ENCODE measurements at regions not wholly inside any gene's neighbourhood (a gene's known extent, or its start where the extent isn't known, plus 50 kb on each side); places are given as distances from the start of the nearest gene placed in this dataset.

DNA sequence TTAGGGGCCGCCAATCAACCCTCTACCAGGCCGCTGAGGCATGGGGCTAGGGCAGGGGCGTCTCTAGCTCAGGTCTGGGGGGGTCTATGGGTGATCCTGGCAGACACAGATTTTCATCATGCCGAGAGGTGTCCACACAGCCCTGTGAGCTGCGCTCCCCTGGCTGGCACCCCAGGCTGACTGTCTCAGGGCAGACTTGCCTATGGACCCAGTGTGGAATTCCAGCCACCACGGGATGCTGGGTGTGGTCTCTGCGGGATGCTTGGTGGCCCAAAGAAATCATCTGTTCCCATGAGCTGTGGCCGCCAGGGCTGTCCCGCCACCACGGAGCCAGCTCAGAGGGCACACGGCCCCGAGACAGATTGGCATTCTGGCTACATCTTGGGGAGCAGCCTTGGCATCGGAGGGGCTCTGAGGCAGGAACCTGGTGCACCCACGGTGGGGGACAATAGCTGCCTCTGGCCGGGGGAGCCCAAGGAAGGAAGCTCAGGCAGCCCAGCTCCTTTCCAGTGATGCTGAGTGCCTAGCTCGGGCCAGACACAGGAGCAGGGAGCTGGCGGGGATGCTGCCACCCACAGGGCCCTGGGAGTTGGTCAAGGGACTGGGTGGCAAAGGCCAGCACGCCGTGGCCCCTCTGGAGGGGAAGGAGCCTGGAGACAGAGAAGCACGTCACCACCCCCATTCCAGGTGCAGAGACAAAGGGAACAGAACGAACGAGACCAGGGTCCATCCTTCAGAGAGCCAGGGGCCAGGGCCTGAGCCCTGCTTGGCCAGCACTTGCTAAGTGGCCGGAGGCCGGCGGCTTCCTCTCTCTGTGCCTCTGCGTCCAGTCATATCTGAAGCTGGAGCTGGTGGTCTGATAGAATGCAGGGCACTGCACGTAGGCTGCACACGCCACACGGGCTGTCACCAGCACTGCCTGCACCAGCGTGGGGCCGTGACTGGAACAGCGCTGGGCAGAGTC lies 64.4 kb upstream of the FGF3 start:
- no peak overlapping the region for H3K9ac ChIP-seq (ENCODE audit: low read depth, low read length, poor library complexity, severe bottlenecking)
- H3K79me2 ChIP-seq (ENCODE audit: insufficient read depth, low read length): no peaks in the 10 kb centered on the region
- TF ChIP-seq, protein P1, sequence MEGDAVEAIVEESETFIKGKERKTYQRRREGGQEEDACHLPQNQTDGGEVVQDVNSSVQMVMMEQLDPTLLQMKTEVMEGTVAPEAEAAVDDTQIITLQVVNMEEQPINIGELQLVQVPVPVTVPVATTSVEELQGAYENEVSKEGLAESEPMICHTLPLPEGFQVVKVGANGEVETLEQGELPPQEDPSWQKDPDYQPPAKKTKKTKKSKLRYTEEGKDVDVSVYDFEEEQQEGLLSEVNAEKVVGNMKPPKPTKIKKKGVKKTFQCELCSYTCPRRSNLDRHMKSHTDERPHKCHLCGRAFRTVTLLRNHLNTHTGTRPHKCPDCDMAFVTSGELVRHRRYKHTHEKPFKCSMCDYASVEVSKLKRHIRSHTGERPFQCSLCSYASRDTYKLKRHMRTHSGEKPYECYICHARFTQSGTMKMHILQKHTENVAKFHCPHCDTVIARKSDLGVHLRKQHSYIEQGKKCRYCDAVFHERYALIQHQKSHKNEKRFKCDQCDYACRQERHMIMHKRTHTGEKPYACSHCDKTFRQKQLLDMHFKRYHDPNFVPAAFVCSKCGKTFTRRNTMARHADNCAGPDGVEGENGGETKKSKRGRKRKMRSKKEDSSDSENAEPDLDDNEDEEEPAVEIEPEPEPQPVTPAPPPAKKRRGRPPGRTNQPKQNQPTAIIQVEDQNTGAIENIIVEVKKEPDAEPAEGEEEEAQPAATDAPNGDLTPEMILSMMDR (conservative IDR thresholded peaks at IDR 0.05; ENCODE audit: low read length): no peak
- TF ChIP-seq EZH2phosphoT487 (IDR thresholded peaks at IDR 0.05; ENCODE audit: borderline replicate concordance): no peak
- H3K36me3 ChIP-seq (ENCODE audit: insufficient read depth, low read length): no peaks in the 10 kb centered on the region
- H2AFZ ChIP-seq (ENCODE audit: low read length): no peak overlapping the region
- H3K9me2 ChIP-seq (replicated peaks; ENCODE audit: low read depth, low read length): no peaks in the 10 kb centered on the region
- H3F3A ChIP-seq (ENCODE audit: low read depth): no peaks in the 10 kb centered on the region
- H3K27me3 ChIP-seq (ENCODE audit: insufficient read depth, low read length, poor library complexity, severe bottlenecking): no peaks in the 10 kb centered on the region
- H4K20me1 ChIP-seq (ENCODE audit: insufficient read depth, low read length, poor library complexity, severe bottlenecking): no peaks in the 10 kb centered on the region
- no peak overlapping the region for H3K4me2 ChIP-seq (ENCODE audit: low read depth, low read length, poor library complexity, severe bottlenecking)
- H3K9me3 ChIP-seq (ENCODE audit: insufficient read depth, low read depth, low read length): no peaks in the 10 kb centered on the region
- no peak overlapping the region for H3K4me3 ChIP-seq (ENCODE audit: low read length, poor library complexity, severe bottlenecking)
- no peaks in the 10 kb centered on the region for H3K4me1 ChIP-seq (ENCODE audit: insufficient read depth, low read length, poor library complexity, severe bottlenecking)

DNA sequence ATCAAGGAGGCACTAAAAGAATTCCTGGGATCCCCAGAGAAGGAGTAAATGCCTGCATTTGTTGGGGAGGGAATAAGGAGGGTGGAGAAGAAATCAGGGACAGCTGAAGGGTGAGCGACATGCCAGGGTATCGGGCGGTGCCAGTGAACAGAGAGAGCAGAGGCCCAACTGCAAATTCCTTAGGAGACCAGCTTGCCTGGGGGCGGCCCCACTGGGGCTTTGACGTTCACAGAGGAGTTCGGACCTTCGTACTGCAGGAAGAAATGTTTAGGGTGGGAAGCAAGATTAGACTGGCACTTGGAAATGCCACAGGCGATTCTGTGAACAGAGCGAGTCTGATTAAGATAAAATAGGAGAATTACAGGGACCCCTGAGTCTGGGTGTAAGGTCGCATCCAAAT lies 65.1 kb upstream of the FGF3 start:
- Histone ChIP-seq H3K4me3 (ENCODE audit: low read length, poor library complexity, severe bottlenecking) (no peak overlapping the region), H3K4me2 (ENCODE audit: low read depth, low read length, poor library complexity, severe bottlenecking) (no peak overlapping the region), H3K9ac (ENCODE audit: low read depth, low read length, poor library complexity, severe bottlenecking) (no peak overlapping the region), H3K4me1 (ENCODE audit: insufficient read depth, low read length, poor library complexity, severe bottlenecking) (no peaks in the 10 kb centered on the region), H3K27me3 (ENCODE audit: insufficient read depth, low read length, poor library complexity, severe bottlenecking) (no peaks in the 10 kb centered on the region), H3K36me3 (ENCODE audit: insufficient read depth, low read length) (no peaks in the 10 kb centered on the region), H2AFZ (ENCODE audit: low read length) (no peak overlapping the region), H3K9me3 (ENCODE audit: insufficient read depth, low read depth, low read length) (no peaks in the 10 kb centered on the region), H4K20me1 (ENCODE audit: insufficient read depth, low read length, poor library complexity, severe bottlenecking) (no peaks in the 10 kb centered on the region), H3F3A (ENCODE audit: low read depth) (no peaks in the 10 kb centered on the region), H3K9me2 (replicated peaks; ENCODE audit: low read depth, low read length) (no peaks in the 10 kb centered on the region), H3K79me2 (ENCODE audit: insufficient read depth, low read length) (no peaks in the 10 kb centered on the region)
- TF ChIP-seq, protein P1 (conservative IDR thresholded peaks at IDR 0.05; ENCODE audit: low read length): no peak
- TF ChIP-seq EZH2phosphoT487 (IDR thresholded peaks at IDR 0.05; ENCODE audit: borderline replicate concordance): no peak

DNA sequence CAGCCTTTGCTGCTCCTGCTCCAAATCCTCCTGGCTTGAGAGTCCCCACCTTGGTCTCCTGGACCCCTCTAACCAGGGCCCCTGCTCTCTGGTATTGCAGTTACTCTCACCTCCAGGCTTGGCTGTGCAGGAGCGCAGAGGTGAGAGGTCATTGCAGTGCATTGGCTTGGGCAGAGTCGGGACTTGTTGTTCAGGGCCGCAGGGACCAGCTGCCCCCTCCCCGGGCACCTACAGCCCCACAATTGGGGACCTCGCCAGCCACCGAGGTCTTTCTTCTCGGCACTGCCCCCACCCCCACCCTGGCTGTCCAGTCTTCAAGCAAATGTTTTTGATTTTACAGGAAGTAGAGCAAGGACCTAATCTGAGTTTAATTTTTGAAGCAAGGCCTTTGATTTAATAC lies 65.5 kb upstream of the FGF3 start:
- Histone ChIP-seq H3K4me3 (ENCODE audit: low read length, poor library complexity, severe bottlenecking) (no peak overlapping the region), H3K79me2 (ENCODE audit: insufficient read depth, low read length) (no peaks in the 10 kb centered on the region), H3K27me3 (ENCODE audit: insufficient read depth, low read length, poor library complexity, severe bottlenecking) (no peaks in the 10 kb centered on the region), H3K4me1 (ENCODE audit: insufficient read depth, low read length, poor library complexity, severe bottlenecking) (no peaks in the 10 kb centered on the region), H3K9me2 (replicated peaks; ENCODE audit: low read depth, low read length) (no peaks in the 10 kb centered on the region), H3K9ac (ENCODE audit: low read depth, low read length, poor library complexity, severe bottlenecking) (no peak overlapping the region), H3K36me3 (ENCODE audit: insufficient read depth, low read length) (no peaks in the 10 kb centered on the region), H2AFZ (ENCODE audit: low read length) (no peak overlapping the region), H3K4me2 (ENCODE audit: low read depth, low read length, poor library complexity, severe bottlenecking) (no peak overlapping the region), H4K20me1 (ENCODE audit: insufficient read depth, low read length, poor library complexity, severe bottlenecking) (no peaks in the 10 kb centered on the region), H3F3A (ENCODE audit: low read depth) (no peaks in the 10 kb centered on the region), H3K9me3 (ENCODE audit: insufficient read depth, low read depth, low read length) (no peaks in the 10 kb centered on the region)
- TF ChIP-seq EZH2phosphoT487 (IDR thresholded peaks at IDR 0.05; ENCODE audit: borderline replicate concordance): no peak
- TF ChIP-seq, protein P1 (conservative IDR thresholded peaks at IDR 0.05; ENCODE audit: low read length): no peak
